ENCODE measurements at regions not wholly inside any gene's neighbourhood (a gene's known extent, or its start where the extent isn't known, plus 50 kb on each side); places are given as distances from the start of the nearest gene placed in this dataset.

GRCh38 chr6:3640868-3641267 is 110.6 kb downstream of the PXDC1 start:
- DNase-seq (ENCODE audit: low spot score), result no peak

DNA sequence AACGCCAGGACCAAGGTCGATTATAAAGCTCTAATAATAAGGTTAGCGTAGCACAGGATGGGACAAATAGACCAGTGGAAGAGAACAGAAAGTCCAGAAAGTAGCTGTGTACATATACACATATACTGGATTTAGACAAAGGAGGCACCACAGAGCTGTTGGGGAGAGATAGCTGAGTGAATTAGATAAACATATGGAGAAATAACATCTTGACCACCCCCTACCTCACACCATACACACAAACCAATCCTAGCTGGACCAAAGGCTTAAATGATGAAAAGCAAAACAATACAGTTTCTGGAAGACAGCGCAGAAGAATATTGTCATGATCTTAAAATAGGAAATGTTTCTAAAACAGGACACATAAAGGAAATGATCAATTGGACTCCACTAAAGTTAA is 112.9 kb downstream of the PXDC1 start:
- DNase-seq (ENCODE audit: low spot score), result no peak

GRCh38 chr6:3636060-3636459 is 115.5 kb downstream of the PXDC1 start:
- no peak for DNase-seq (ENCODE audit: low spot score)

- DNase-seq (ENCODE audit: low spot score), result no peak
These were observed 116.0 kb downstream of the PXDC1 start for GRCh38 chr6:3635482-3635881.

- DNase-seq (ENCODE audit: low spot score), result no peak
These were observed 117.2 kb downstream of the PXDC1 start for GRCh38 chr6:3634280-3634816.

DNA sequence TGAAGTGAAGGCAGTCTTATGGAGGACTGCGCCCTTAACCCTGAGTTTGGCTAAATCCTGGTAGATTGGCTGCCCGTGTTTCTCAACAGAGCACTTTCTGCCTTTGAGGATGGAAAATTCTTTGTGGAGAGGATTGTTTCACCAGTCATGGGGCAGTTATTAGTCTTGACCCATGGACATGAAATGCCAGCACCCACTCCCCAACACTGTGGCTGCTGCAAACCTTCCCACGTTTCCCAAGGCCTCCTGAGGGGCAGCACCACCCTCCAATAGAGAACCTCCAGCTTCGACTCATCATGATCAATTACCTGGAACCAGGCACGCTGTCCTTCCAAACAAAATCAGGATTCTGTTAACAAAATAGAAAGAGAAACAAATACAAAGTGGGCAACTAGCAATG is 117.8 kb downstream of the PXDC1 start:
- no peak for DNase-seq (ENCODE audit: low spot score)

GRCh38 chr6:3631877-3632276 is 119.6 kb downstream of the PXDC1 start:
- DNase-seq (ENCODE audit: low spot score), result no peak

GRCh38 chr6:3631186-3631585 is 120.3 kb downstream of the PXDC1 start:
- DNase-seq (ENCODE audit: low spot score), result no peak

DNA sequence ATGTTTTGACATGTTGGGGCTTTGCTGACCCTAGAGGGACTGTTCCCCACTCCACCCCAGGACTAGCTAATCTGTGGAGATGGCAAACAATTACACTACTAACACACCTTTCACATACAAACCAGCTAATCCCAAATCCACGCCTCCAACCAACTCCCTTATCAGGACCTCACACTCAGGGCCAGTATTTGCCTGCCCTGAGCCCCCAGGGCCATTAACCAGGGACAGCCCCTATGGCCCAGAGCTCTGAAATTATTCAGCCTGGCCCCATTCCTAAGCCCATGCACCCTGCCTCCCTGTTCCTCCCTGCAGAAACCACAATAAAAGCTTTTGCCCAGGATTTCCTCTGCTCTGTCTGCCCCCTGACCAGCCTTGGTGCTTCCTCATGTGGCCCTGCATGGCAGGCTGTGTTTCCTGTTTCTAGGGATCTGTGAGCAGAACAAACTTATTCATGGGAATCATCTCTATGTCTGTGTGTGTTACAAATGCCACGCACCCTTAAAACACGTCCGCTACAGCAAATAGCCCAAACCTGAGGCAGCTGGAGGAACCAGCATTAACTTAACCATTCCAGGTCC is 121.2 kb downstream of the PXDC1 start:
- no peak for DNase-seq (ENCODE audit: low spot score)

GRCh38 chr6:3627956-3628835 is 123.3 kb downstream of the PXDC1 start:
- no peak for DNase-seq (ENCODE audit: low spot score)

DNA sequence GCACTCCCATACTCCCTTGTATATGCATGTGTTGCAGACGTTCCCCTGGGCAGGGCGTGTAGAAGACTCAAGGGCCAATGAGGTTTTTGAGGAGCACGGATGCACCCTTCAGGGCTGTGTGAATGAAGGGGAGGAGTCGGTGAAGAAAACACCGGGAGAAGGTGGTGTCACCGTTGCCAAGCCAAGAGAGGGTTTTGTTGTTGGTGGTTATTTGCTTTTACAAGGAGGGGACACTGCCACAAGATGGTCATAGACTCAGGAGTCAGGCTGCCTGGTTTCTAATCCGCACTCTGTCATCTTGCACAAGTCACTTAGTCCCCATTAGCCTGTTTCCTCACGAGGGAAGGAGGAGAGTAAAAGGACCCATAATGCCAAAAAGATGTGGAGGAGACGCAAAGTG is 124.0 kb downstream of the PXDC1 start:
- DNase-seq (ENCODE audit: low spot score), result no peak

DNA sequence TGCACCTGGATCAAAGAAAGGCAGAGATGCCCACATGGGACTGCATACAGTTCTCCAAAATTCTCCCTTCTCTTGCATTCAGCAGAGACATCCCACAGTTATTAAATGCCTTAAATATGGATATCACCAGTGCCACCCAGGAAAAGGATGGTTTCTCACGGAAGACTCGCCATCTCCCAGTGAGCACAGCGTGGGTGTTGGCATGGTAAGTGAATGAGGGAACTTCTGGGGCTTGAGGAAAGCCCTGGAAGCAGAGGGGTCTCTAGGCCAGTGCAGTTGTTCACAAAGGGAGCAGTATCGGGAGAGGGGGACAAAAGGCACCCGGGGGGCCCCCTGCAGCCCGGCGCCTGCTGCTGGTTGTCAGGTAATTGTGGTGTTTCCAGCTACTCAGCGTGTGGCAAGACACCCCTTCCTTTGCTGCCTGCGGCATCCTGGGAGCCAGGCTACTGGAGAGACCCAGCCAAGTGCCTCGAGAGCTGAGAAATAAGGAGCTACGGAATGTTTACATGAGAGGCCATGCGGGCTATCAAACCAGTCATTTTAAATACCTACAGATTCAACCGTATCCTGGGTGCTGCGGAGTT is 125.4 kb downstream of the PXDC1 start:
- DNase-seq (ENCODE audit: low spot score), result peak; percentile 47

DNA sequence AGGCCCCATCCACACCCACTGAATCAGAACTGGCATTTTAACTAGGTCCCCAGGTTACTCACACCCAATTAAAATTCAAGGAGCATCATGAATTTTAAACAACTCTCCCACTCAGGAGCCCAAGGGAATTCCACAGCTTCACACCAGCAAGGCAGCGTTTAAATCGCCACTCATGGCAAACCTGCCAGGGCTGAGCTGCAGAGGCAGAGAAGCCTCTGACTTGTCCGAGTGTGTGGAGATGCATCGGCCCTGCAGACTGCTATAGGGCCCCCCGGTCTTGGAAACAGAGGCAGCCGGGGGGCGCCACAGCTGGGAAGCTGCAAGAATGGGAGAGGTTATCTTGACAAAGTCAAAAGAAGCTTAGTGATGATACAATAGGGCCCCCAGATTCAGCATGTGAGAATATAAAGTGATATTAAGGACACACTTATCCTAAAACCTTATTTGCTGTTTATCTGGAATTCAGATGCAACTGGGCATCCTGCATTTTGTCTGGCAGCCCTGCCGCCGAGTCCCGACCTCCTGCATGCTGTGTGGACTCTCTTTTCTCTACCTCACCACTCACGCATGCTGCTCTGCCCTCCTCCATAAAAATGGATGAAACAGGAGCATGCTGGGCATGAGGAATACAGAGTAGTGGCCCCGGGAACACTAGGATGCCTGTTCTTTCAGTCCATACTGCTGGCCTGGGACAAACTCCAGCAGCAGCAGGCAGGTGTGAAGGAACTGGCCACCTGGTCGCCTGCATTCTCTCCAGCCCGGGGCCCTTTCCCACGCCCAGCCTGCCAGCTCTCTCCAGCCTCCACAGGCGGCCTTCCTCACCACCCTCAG is 126.1 kb downstream of the PXDC1 start:
- DNase-seq (ENCODE audit: low spot score), result peak; percentile 46

DNA sequence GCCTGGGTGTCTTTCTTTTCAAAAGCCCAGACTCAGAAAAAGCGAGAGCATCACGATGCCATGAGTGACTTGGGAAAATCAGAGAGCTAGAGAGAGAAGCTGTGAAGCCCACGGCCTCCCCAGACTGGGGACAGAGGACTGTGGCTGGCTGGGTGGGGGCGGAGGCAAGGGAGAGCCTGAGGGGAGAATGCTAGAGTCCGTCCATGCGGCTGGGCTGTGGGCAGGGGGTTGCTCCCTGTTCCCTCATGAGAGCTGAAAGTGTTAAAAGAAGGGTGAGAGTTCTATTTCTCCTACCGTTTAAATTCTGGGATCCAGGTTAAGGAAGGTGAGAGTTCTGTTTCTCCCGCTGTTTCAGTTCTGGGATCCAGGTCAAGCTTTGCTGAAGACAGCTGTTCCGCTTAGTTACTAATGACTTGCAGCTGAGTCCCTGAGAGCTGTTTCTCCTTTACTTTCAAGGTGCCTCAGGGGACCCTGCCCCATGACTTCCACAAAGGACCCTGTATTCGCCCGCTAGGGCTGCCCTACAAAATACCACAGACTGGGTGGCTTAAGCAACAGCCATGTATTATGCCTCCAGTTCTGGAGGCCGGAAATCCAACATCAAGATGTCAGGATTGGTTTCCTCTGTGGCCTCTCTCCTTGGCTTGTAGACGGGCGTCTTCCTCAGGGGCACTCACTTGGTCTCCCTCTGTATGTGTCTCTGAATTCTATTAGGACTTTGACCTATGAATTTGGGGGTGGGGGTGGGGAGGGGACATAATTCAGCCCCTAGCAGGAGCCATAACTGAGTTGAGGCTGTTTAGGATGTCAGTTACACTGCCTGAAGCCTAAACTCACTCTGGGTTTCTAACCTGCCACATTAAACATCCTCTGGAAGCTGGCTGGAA is 127.0 kb downstream of the PXDC1 start:
- no peak for DNase-seq (ENCODE audit: low spot score)

GRCh38 chr6:3623451-3624249 is 127.9 kb downstream of the PXDC1 start:
- DNase-seq (ENCODE audit: low spot score), result no peak

DNA sequence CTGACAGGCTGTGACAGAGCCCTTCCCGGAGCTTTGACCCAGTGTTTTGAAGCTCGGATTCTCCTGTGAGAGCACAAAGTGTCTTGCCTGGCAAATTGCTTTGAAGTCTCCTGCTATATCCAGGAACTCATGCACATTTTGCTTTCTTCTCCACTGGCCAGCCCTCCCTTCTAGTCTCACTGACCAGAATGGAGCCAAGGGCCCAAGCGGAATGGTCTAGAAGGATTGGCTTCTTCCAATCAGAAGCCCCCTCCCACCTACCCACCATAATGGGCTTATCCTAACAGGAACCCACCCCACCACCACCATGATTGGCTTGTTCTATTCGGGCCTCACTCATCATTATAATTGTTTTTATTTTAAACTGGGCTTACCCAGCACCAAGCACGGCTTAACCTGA is 130.1 kb downstream of the PXDC1 start:
- no peak for DNase-seq (ENCODE audit: low spot score)

DNA sequence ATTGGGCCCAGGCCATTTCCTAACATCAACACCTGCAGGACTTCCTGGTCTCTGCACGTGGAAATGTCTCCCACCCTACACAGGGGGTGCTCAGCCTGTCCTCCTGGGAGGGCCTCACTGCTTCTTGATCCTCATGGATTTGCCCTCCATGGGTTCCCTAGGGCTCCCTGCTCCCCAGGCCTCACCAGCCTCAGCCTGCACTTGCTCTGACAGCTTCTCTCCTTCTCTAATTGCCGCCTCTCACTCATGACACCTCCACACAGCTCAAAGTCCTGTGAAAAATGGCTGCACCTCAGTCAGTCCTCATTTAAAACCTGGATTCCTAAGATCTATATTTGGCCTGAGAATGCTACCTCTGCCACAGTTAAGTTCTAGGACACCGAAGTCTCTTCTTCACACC is 130.6 kb downstream of the PXDC1 start:
- no peak for DNase-seq (ENCODE audit: low spot score)

GRCh38 chr6:3620389-3620788 is 131.1 kb downstream of the PXDC1 start:
- DNase-seq (ENCODE audit: low spot score), result no peak

DNA sequence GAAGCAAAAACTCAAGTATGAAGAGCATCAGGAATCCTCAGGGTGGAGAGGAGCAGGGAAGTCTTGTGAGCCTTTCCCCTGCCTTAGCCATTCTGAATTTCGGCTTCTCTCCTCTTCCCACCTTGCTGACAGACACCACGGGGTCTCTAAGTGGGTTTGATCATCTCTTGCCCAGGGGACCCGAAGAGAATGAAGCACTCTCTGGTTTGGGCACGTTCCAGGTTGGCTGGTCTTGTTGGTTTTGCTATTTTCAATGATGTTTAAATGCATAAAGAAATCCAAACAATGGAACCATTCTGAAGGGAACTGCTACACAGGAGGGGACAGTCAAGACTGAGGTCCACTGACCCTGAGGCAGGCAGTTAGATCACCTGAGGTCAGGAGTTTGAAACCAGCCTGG is 131.7 kb downstream of the PXDC1 start:
- no peak for DNase-seq (ENCODE audit: low spot score)

- DNase-seq (ENCODE audit: low spot score), result no peak
These were observed 132.3 kb downstream of the PXDC1 start for GRCh38 chr6:3619201-3619600.

Measured in ecto neural progenitor cell (in vitro differentiated cells).